NCI-H2107 treated with DMSO at 0.1 percent for 48 hours (cell line): ENCODE measurements at regions not wholly inside any gene's neighbourhood (a gene's known extent, or its start where the extent isn't known, plus 50 kb on each side); places are given as distances from the start of the nearest gene placed in this dataset.
"Not testable (repeated sequence)": the region's sequence is repeated elsewhere in the genome, so short reads cannot be mapped to it uniquely, and the experiment has no call there.

Source experiments
- DNase-seq: peaks from one replicate; lab custom pipeline; 2025; ENCODE audit not compliant: unreplicated experiment; lab: John Stamatoyannopoulos, UW

- no peak for DNase-seq
Observed at GRCh38 chr3:176651622-176652021, 545.7 kb downstream of the TBL1XR1 start.

GRCh38 chr3:176650478-176650877 is 546.8 kb downstream of the TBL1XR1 start:
- no peak for DNase-seq

- DNase-seq = no peak
Observed at GRCh38 chr3:176647987-176648386, 549.3 kb downstream of the TBL1XR1 start.

- no peak for DNase-seq
Observed at GRCh38 chr3:176633511-176633910, 563.8 kb downstream of the TBL1XR1 start.

- no peak for DNase-seq
Observed at GRCh38 chr3:176632925-176633324, 564.4 kb downstream of the TBL1XR1 start.

GRCh38 chr3:176631165-176631564 is 566.1 kb downstream of the TBL1XR1 start:
- no peak for DNase-seq

GRCh38 chr3:176628101-176628639 is 569.1 kb downstream of the TBL1XR1 start:
- no peak for DNase-seq

GRCh38 chr3:176623468-176624150 is 573.7 kb downstream of the TBL1XR1 start:
- DNase-seq = no peak

GRCh38 chr3:176619833-176620232 is 577.4 kb downstream of the TBL1XR1 start:
- no peak for DNase-seq

- DNase-seq = no peak
Observed at GRCh38 chr3:176615826-176616225, 581.5 kb downstream of the TBL1XR1 start.

GRCh38 chr3:176611703-176612102 is 585.6 kb downstream of the TBL1XR1 start:
- DNase-seq = no peak

- no peak for DNase-seq
Observed at GRCh38 chr3:176609361-176609760, 587.9 kb downstream of the TBL1XR1 start.

- not testable (repeated sequence) for DNase-seq
Observed at GRCh38 chr3:176605553-176605952, 591.7 kb downstream of the TBL1XR1 start.

- DNase-seq = no peak
Observed at GRCh38 chr3:176595307-176595706, 602.0 kb downstream of the TBL1XR1 start.

GRCh38 chr3:176590722-176591121 is 606.6 kb downstream of the TBL1XR1 start:
- DNase-seq = no peak

- no peak for DNase-seq
Observed at GRCh38 chr3:176587089-176587488, 610.2 kb downstream of the TBL1XR1 start.

- DNase-seq = no peak
Observed at GRCh38 chr3:176584413-176585176, 612.7 kb downstream of the TBL1XR1 start.

- DNase-seq = no peak
Observed at GRCh38 chr3:176583956-176584355, 613.3 kb downstream of the TBL1XR1 start.

- no peak for DNase-seq
Observed at GRCh38 chr3:176581589-176581988, 615.7 kb downstream of the TBL1XR1 start.

GRCh38 chr3:176579711-176580185 is 617.5 kb downstream of the TBL1XR1 start:
- no peak for DNase-seq

- no peak for DNase-seq
Observed at GRCh38 chr3:176578316-176578715, 619.0 kb downstream of the TBL1XR1 start.

- DNase-seq = no peak
Observed at GRCh38 chr3:176577447-176577846, 619.8 kb downstream of the TBL1XR1 start.
